ENCODE measurements at regions not wholly inside any gene's neighbourhood (a gene's known extent, or its start where the extent isn't known, plus 50 kb on each side); places are given as distances from the start of the nearest gene placed in this dataset.

DNA sequence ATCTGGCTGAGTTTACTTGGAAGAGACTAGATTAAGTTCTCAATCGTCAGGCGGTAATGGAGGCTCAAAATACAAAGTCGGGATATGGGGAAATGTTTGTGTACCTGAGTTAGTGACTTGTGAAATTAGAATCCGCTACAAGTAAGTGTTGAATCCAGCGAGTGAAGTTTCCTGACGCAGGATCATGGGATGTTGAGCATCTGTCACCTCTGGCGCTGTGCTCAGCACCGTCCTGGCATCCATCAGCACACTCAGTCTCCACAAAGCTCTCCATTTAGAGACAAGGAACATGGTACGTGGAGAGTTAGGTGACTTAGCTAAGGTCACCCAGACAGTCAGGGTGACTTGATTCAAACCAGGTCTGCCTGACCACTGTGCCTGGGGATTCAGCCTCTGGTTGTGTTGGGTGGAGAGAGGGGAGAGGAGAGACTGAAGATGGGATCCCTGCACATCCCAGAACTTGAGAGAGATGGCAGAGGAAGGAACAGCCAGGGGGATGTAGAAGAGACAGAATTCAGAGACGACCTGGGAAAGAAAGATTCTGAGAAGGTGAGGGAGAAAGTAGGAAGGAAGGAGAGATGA lies 251.2 kb downstream of the ACKR3 start:
- TF ChIP-seq YY1 (IDR thresholded peaks at IDR 0.05; ENCODE audit: insufficient read depth, insufficient read length): no peak
- TF ChIP-seq SUZ12 (IDR thresholded peaks at IDR 0.05; ENCODE audit: extremely low read depth, insufficient read depth, insufficient read length): no peak
- TF ChIP-seq ZNF274 (IDR thresholded peaks at IDR 0.05; ENCODE audit: low read depth, low read length): no peak

Measured in NT2/D1 (cell line).